PC-3 (cell line): ENCODE measurements at regions not wholly inside any gene's neighbourhood (a gene's known extent, or its start where the extent isn't known, plus 50 kb on each side); places are given as distances from the start of the nearest gene placed in this dataset.

ENCODE experiments used
- CTCF ChIP-seq: fragments of 300-600 bp; sonication (generic); conservative IDR thresholded peaks from 2 replicates; pipeline ENCODE4 v1.5.1; 2017; ENCODE audit warnings: antibody characterized with exemption, low read depth, mild to moderate bottlenecking, low read length
- EZH2 ChIP-seq: fragments of 300-600 bp; sonication (generic); IDR thresholded peaks from one replicate; pipeline ENCODE4 v1.6.1; 2017; ENCODE audit warnings: antibody characterized with exemption, mild to moderate bottlenecking, low read length; ENCODE audit not compliant: unreplicated experiment

DNA sequence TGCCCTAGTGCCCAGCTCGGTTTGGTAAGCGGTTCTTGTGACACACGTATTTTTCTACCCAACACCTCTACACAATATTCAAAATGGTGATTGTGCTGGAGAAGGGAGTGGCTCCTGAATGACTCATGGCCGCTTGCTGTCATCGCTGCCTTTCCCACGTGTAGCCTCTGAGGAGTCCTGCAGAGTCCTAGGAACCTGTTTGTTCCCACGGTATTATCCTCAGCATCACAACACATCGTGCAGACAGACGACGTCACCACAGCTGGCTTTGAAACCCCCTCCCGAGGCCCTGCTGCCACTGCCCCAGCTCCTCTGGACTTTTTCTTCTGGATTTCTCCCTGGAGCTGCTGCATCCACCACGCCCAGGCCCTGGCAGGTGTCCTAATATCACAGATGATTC lies 353.5 kb downstream of the SMOC2 start:
- no peak for TF ChIP-seq CTCF
- TF ChIP-seq EZH2 = no peak
